ENCODE measurements at regions not wholly inside any gene's neighbourhood (a gene's known extent, or its start where the extent isn't known, plus 50 kb on each side); places are given as distances from the start of the nearest gene placed in this dataset.

DNA sequence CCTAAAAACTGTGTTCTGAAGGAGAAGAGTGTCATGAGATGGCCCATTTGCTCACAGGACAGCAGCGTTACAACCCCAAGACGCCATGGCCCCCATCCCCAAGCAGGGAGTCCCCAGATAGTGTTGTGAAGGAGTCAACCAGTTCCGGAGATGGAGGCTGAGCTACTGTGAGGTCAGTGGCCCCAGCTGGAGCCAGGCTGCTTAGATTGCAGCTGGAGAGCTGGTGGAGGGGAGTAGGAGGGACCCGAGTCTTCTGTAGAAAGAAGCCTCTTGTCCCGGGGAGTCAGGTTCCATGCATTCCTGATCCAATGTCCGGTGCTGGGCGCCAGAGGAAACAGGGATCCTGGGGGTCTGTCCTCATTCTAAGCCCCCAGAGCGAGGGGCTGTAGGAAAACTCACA, 93.5 kb upstream of the SIM2 start:
- Histone ChIP-seq H3K79me2 (ENCODE audit: insufficient read depth, low read length) (no peaks in the 10 kb centered on the region), H3K4me2 (ENCODE audit: low read depth, low read length) (no peak overlapping the region), H3K9ac (ENCODE audit: insufficient read depth, low read depth, low read length) (no peak overlapping the region), H3K27me3 (ENCODE audit: control insufficient read depth in 1 of 2, insufficient read depth in 2 of 2, low read length in 2 of 2) (peaks cover 2 to 35% of the 10 kb centered on the region in 2 experiments; a peak in 2 of 5 replicates), H3K27ac (ENCODE audit: extremely low read length, insufficient read depth, low read length) (no peak overlapping the region), H2AFZ (ENCODE audit: low read length) (no peak overlapping the region), H3K9me3 (ENCODE audit: low read length) (no peaks in the 10 kb centered on the region), H3K4me3 (replicated peaks in 1 of 3; ENCODE audit: insufficient read depth in 1 of 3, low read depth in 2 of 3, low read length in 3 of 3) (no peak overlapping the region), H3K36me3 (replicated peaks in 1 of 2; ENCODE audit: control insufficient read depth in 1 of 2, insufficient read depth in 2 of 2, low read length in 2 of 2) (no peaks in the 10 kb centered on the region), H4K20me1 (ENCODE audit: insufficient read depth, low read length) (no peaks in the 10 kb centered on the region), H3K4me1 (ENCODE audit: insufficient read depth, low read length) (no peaks in the 10 kb centered on the region)
- ChIA-PET CTCF (ENCODE audit: low intra/inter-chr PET ratio, low total read pairs) (no interaction called here), POLR2A (no interaction called here)
- intact Hi-C loops (cut with micrococcal nuclease; ENCODE audit: unreplicated experiment) (no loop called here), in situ Hi-C loops (cut with HindIII; ENCODE audit: extremely low pct_ligation_motif_present, low pct_unique_long_range_greater_than_20kb) (no loop called here)
- TF ChIP-seq ZNF619 (CRISPR knock-in tag; IDR thresholded peaks at IDR 0.05) (no peak), CHD2 (IDR thresholded peaks at IDR 0.05; ENCODE audit: low read depth, low read length) (no peak), HINFP (CRISPR knock-in tag; IDR thresholded peaks at IDR 0.05; ENCODE audit: low read depth) (no peak), MTA1 (CRISPR knock-in tag; IDR thresholded peaks at IDR 0.05; ENCODE audit: borderline replicate concordance) (no peak), ZNF292 (CRISPR knock-in tag; IDR thresholded peaks at IDR 0.05; ENCODE audit: borderline replicate concordance, low read depth) (no peak), SMARCC2 (IDR thresholded peaks at IDR 0.05) (no peak), ISX (CRISPR knock-in tag; conservative IDR thresholded peaks at IDR 0.05) (no peak), ZNF660 (CRISPR knock-in tag; IDR thresholded peaks at IDR 0.05; ENCODE audit: borderline replicate concordance, low read depth) (no peak), FLYWCH1 (CRISPR knock-in tag; IDR thresholded peaks at IDR 0.05) (no peak), MED13 (CRISPR knock-in tag; IDR thresholded peaks at IDR 0.05) (no peak), ZNF121 (CRISPR knock-in tag; IDR thresholded peaks at IDR 0.05) (no peak), ZNF441 (CRISPR knock-in tag; IDR thresholded peaks at IDR 0.05; ENCODE audit: borderline replicate concordance) (no peak), DNMT1 (CRISPR knock-in tag; IDR thresholded peaks at IDR 0.05) (no peak), MYNN (CRISPR knock-in tag; IDR thresholded peaks at IDR 0.05; ENCODE audit: low read depth) (no peak), TCF7 (IDR thresholded peaks at IDR 0.05; ENCODE audit: low read depth) (no peak), MBD4 (IDR thresholded peaks at IDR 0.05; ENCODE audit: borderline replicate concordance, low read length) (no peak), KLF16 (CRISPR knock-in tag; IDR thresholded peaks at IDR 0.05) (no peak), THAP9 (CRISPR knock-in tag; IDR thresholded peaks at IDR 0.05; ENCODE audit: borderline replicate concordance) (no peak)
- TF ChIP-seq, protein P1, sequence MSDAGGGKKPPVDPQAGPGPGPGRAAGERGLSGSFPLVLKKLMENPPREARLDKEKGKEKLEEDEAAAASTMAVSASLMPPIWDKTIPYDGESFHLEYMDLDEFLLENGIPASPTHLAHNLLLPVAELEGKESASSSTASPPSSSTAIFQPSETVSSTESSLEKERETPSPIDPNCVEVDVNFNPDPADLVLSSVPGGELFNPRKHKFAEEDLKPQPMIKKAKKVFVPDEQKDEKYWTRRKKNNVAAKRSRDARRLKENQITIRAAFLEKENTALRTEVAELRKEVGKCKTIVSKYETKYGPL (CRISPR knock-in tag; IDR thresholded peaks at IDR 0.05): no peak
- TF ChIP-seq, protein P2, sequence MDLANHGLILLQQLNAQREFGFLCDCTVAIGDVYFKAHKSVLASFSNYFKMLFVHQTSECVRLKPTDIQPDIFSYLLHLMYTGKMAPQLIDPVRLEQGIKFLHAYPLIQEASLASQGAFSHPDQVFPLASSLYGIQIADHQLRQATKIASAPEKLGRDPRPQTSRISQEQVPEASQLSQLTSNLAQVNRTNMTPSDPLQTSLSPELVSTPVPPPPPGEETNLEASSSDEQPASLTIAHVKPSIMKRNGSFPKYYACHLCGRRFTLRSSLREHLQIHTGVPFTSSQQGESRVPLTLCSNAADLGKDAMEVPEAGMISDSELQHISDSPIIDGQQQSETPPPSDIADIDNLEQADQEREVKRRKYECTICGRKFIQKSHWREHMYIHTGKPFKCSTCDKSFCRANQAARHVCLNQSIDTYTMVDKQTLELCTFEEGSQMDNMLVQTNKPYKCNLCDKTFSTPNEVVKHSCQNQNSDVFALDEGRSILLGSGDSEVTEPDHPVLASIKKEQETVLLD (CRISPR knock-in tag; IDR thresholded peaks at IDR 0.05; ENCODE audit: low read depth): no peak
- BruUV-seq (replicated peaks): no TSS peak
- DNase-seq (ENCODE audit: low spot score) (no peak), FAIRE-seq (no peak), ATAC-seq (no peak)
- 54% methylated on average over 3 of the region's 8 CpGs for WGBS (ENCODE audit: low lambda C conversion rate)

Measured in HepG2 (cell line).